ENCODE measurements at regions not wholly inside any gene's neighbourhood (a gene's known extent, or its start where the extent isn't known, plus 50 kb on each side); places are given as distances from the start of the nearest gene placed in this dataset.

DNA sequence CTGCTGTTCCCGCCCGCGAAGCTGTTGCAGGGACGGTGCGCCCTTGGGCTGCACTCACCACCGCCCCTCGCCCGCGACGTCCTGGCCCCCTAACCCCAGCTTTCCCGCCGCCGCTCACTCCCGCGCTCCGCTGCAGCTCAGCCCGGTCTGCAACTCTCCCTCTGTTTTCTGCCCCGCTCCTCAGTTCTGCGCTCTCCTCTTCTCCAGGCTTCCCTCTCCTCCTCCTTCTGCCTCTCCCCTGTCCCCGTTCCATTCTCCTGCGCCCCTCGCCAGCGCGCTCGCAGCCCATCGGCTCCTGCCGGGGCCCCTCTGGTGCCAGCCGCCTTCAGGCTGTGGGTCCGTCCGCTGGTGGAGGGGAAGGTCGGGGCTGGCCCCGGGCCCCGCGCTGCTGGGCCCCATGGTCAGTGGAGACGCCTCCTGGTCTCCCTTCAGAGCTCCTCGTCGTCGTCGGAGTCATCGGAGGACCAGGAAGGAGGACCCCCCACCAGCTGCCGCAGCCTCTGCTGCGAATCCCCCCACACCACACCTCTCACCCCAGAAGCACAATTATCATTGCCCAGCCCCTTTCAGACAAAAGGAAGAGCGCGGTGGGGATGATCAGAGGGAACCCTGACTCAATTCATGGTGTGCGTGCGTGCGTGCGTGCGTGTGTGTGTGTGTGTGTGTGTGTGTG is 223.2 kb upstream of the FOXF1 start:
- DNase-seq, result no peak

GRCh38 chr16:86287664-86288201 is 222.6 kb upstream of the FOXF1 start:
- DNase-seq, result no peak

DNA sequence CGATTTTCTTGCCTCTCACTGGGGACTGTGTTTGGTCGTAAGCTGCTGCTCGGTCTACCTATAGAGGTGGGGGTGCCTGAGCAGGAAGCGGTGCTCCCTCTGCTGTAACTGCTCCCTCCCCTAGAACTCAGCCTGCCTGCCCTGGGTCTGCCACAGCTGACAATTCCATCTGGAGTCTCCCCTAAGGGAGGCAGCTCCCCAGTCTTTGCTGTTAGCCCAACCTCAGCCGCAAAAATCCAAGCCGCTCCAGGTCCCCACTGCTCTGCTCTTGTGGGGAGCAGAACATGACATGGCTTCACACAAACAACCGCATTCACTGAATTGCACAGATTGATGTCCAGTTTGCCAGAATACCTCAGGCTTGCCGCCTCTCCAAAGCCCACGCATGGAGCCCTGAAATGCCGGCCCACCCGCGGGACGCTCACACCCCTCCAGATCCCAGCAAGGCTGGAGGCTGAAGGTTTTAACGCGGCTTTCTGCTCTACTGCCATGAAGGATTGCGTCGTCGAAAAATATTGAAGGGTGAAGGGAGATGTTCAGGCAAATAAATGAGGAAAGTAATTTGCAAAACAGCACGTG is 221.5 kb upstream of the FOXF1 start:
- no peak for DNase-seq

- DNase-seq, result no peak
These were observed 221.0 kb upstream of the FOXF1 start for GRCh38 chr16:86289304-86289703.

GRCh38 chr16:86289907-86290306 is 220.4 kb upstream of the FOXF1 start:
- no peak for DNase-seq

DNA sequence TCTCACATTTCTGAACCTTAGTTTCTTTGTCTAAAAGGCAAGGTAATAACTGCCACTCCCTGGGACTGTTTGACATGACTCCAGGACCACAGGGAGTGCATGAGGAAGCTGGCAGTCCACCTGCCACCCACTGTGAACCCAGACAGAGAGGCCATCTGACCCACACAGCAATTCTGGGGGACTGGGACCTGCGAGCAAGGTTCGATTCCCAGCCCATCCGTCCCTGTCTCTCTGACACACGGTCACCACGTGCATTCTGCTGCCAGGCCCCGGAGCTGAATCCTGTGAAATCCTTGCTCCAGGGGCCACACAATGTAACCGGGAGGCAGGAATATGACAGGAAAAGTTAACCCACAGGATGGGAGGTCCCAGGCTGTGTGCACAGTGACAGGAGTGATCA is 218.8 kb upstream of the FOXF1 start:
- no peak for DNase-seq

GRCh38 chr16:86292171-86292775 is 218.1 kb upstream of the FOXF1 start:
- DNase-seq, result no peak

DNA sequence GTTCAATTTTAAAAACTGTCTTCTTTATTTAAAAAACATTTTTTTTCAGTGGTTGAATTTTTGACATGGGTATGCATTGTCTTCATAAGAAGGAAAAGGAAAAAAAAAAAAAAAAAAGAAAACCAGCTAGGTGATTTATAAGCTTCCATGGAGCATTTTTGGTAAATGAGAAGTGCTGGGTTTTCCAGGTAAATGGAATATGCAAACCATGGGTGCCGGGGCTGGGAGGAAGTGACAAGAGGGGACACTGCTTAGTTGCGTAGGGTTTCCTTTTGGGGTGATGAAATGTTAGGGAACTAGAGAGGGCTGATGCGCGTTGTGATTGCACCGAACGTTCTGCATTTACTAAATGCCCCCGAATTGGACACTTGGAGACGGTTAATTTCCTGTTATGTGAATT is 217.4 kb upstream of the FOXF1 start:
- no peak for DNase-seq

- DNase-seq, result no peak
These were observed 216.4 kb upstream of the FOXF1 start for GRCh38 chr16:86293906-86294305.

DNA sequence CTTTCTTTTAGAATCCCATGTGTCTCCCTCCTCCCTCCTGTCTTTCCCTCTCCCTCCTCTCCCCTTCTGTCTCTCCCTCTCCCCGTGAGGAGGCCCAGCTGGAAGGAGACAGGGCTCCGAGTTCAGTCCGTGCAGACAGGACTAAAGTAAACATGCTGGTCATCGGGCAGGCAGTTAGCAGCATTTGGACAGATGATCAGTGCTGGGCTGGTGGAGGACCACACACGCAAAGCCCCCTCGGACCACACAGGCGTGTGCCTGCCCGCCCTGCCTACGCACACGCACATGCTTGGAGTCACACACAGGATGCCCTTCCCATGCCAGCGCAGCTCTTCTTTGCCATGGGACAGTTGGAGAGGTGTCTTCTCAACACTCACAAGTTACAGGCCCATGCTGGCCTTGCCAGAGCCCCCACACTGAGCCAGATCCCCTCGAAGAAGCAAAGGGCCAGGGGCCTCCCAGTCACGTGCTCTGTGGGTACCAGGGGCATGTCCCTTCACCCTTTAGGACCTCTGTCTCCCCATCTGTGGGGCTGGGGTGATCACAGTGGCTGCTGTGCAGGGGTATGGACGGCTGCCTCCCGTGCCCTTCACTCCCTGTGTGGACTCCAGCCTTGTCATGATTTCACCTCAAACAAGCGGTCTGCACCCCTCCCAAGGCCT is 215.7 kb upstream of the FOXF1 start:
- no peak for DNase-seq

DNA sequence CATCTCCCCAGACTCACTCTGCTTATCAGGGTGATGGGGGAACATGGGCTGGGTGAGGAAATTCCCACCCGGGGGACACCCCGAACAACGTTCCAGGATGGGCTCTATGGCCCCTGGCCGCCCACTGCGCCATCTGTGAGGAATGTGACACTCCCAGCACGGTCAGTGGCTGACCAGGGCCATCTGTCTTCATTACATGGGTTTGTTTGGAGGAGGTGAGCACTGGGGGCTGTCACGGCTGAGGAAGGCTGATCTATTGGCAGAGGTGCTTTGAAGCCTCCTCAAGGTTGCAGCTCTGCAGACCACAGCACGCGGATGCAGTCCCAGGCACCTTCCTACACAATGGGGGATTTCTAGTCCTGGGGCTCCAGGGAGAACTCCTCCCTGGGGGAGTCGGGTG is 214.1 kb upstream of the FOXF1 start:
- DNase-seq, result no peak

GRCh38 chr16:86297391-86297790 is 212.9 kb upstream of the FOXF1 start:
- no peak for DNase-seq

DNA sequence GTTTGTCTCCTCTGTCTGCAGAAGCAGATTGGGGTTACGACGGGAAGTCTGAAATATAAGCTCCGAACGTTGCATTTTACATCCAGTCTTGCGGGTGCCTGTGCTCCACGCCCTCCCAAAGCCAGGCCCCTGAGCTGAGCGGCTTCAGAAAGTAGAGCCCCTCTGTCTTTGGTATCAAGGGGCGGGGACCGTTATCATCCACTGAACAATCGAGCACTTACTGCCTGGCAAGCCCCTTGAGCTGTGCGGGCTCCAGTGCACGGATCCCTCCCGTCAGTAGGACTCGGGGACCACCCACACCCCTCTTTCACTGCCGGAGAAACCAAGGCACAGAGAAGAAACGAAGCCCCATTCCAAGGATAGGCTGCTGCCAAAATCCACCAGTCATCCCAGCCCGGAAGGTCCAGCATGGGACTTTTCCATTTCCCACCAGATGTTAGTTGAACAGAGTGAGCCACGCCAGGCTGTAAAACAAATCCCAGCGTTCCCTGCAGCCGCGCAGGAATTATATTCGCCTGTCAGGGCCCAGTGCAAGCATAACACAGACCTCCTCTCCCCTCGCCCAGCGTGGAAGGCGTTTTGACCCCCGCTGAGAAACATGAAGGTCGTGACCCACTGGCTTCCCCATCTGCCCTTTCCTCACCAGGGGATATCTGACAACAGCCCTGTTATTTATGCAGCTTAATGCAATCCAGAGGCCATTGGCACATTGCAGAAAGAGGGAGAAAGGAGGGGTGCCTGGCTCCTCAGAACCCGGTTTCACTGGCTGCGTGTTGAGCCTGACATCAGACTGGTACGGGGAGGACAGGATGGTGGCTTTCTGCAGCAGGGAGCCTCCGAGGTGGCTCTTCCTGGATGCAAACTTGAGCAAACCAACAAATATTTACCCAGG is 212.2 kb upstream of the FOXF1 start:
- no peak for DNase-seq

- no peak for DNase-seq
These were observed 211.6 kb upstream of the FOXF1 start for GRCh38 chr16:86298758-86299134.

GRCh38 chr16:86299882-86300610 is 210.3 kb upstream of the FOXF1 start:
- DNase-seq, result no peak

DNA sequence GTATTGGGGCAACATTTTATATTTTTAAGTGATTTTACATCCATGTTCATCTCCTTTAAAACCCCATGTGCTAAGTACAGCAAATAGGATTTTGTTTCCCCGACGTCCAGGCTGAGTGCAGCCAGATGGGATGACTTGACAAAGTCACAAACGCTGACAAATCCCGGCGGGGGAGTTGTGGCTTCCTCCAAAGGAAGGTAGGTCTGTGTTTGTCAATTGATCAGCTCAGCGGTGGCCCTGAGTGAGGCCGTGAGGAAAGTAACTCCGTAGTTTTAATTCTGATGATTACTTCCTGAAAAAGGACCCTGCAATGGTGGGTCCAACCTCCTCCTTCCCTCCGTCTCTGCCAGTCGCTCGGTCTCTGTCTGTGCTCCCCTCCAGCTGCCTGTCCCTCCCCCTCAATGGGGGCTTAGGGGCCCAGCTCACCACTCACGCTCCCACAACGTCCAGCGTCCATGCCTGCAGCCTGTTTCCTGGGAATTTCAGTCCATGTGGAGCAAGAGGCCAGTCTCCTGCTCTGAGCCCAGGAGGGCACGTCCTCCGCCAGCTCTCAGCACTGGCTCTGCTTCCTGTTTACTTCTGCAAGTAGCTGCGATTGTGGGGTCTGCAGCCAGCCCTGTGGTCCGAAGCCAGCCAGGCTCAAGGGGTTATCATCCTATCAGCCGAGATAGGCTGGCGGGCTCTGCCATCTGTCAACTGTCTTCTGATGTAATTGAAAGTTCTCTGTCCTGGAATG is 209.4 kb upstream of the FOXF1 start:
- no peak for DNase-seq

DNA sequence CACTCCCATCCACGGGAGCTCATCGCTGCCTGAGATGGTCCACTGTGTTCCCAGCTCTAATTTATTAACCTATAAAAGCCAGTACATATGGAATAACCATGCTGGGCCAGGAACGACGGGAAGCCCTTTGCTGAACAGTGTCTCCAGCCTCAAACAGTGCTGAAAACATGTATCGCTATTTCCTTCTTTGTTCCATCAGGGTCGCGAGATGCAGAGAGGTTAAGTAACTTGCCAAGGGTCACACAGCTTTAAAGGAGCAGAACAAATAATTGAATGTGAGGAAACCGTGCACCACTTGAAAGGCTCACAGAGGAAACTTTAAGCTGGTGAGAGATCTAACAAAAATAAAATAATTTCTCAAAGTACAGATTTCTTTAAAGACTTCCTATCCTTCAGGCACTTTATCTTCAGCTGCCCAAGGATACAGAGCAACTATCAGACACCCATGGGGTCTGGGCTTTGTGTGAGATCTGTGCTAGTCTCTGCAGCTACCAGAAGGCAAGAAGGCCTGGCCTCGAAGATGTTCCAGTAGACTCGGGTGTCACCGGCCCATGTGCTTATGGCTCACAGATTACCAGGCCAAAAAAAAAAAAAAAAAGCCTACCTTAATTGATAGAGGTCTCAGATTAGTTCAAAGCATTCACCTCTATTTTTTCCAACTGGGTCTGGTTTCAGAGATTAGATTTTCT is 207.8 kb upstream of the FOXF1 start:
- no peak for DNase-seq

DNA sequence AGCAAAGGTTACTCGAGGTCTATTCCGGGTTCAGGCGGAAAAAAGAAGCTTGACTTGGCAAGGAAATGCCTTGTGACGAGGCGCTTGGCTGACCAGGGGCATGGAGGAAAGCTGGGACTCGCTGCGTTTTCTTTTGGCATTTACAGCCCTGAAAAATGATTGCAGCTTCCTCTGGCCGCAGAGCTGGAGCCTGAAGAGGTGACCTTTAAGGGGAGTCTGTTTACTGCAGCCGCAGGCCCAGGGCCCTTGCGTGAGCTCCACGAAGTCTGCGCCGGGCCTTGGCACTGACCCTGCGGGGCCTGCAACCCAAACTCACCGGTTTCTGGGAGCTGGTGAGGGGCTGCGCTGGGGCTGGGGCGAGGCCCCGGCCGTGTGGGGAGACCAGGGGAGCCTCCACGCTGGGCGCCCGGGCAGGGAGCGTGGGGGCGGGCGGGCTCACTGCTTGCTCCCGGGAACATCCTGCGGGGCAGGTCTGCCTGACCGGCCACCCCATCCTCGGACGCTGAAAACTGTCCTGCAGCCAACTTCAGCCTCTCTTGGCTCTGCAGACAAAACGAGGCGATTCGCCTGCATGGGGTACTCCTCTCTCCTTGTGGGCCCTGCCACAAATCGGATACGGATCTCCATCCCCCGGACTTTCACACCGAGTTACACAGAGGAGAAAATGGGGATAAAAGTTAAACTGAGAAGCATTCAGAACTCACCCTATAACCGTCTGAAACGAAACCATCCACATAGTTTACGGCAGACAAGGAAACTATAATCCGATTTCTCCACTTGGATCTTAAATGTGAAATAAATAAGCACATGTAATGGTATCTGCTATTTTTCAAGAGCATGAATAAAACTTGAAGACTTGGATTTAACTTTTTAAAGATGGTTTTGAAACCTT is 206.3 kb upstream of the FOXF1 start:
- no peak for DNase-seq

DNA sequence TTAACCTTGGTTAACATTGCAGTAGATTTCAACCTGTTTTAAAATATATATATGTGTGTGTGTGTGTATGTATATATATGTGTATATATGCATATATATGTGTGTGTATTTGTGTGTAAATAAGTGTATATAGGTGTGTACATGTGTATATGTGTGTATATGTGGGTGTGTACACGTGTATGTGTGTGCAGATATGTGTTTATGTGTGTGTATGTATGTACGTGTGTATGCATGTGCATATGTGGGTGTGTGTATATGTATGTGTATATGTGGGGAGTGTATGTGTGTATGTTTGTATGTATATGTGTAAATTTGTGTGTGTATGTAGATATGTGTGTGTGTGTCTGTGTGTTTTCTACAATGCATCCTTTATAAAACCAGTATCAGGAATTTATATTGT is 205.5 kb upstream of the FOXF1 start:
- DNase-seq, result no peak

DNA sequence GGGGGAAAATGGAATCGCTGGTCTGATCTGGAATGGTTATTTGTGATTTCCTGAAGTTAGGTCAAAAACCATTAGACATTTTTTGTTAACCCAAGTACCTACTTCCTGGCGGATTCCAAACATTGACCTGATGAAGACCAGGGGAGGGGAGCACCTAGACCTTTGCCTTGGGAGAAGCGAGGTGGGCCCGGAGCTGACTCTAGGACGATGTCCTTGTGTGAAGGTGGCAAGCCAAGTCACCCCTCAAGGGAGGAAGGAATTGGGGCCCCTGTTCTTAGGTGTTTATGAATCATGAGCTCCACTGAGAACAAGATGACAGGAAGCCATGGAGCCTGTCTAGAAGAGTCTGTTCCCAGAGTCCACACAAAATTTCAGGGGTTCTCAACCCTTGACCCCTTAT is 204.9 kb upstream of the FOXF1 start:
- no peak for DNase-seq
